GM21367 (cell line): ENCODE measurements at regions not wholly inside any gene's neighbourhood (a gene's known extent, or its start where the extent isn't known, plus 50 kb on each side); places are given as distances from the start of the nearest gene placed in this dataset.
"Not testable (repeated sequence)": the region's sequence is repeated elsewhere in the genome, so short reads cannot be mapped to it uniquely, and the experiment has no call there.

Source experiments
- ATAC-seq: cut with Tn5 transposase; IDR thresholded peaks from one replicate; pipeline ENCODE4 v1.9.1; 2021; ENCODE audit not compliant: unreplicated experiment

DNA sequence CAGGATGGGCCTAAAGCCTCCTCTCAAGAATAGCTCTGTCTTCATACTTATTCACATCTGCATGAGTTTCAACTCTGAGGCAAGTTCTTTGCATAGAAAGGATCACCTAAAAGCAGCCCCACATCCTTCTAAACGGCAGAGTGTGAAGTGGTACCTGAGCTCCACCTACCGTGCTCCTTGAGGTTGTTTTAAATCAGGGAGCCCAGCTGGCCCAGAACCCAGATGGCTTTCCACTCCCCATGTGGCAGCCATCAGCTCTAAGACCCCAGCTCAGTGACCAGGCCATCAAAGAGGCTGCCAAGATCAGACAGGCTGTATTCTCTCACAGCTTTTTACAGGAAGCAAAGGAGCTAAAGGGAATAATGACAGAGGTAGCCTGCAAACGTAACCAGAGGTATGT, 299.3 kb downstream of the RASEF start:
- ATAC-seq, result no peak

DNA sequence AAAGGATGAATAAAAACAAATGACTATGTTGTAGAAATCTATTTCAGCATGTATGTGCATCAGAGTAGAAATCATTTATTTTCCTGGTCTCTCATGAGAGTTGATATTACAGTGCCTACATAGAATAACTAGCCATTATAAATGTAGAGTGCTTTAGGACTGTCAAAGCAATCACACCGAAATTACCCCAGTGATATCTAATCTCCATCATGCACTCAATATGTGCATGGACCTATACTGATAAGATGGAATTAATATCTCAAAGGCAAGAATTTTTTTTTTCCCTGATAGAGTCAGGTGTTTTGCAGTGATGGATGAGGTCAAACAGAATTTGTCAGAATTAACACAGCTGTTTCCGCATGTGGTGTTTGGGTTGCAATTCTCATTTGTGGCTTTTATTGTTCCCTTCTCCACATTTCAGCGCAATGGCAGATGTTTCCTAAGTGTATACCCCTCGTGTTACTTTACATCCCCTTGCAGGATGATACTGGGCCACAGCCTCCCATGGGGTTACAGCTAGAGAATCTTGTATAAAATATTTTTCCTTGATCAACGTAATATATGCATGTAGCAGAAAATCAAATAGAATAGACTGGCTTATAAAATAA, 298.8 kb downstream of the RASEF start:
- no peak for ATAC-seq

DNA sequence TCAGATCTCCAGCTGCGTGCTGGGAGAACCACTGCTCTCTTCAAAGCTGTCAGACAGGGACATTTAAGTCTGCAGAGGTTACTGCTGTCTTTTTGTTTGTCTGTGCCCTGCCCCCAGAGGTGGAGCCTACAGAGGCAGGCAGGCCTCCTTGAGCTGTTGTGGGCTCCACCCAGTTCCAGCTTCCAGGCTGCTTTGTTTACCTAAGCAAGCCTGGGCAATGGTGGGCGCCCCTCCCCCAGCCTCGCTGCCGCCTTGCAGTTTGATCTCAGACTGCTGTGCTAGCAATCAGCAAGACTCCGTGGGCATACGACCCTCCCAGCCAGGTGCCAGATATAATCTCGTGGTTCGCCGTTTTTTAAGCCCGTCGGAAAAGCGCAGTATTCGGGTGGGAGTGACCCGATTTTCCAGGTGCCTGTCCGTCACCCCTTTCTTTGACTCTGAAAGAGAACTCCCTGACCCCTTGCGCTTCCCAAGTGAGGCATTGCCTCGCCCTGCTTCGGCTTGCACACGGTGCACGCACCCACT, 288.2 kb downstream of the RASEF start:
- ATAC-seq, result not testable (repeated sequence)

DNA sequence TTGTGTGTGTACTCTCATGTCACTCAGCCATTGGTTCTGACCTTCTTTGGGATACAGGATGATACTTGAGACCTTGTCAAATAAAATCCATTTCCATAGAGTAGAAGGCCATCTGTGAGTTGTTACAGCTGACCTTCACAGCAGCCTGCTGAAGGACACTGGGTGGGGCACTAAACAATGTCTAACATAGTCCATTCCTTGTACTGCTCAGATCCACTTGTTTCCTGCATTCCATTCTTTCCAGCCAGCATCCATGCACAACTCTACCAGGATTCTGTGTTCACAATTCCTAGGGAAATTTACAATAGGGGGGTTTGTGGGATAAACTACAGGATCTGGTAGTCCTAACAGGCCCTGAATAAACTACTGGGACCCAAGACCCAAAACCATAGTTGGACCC, 286.4 kb downstream of the RASEF start:
- no peak for ATAC-seq

DNA sequence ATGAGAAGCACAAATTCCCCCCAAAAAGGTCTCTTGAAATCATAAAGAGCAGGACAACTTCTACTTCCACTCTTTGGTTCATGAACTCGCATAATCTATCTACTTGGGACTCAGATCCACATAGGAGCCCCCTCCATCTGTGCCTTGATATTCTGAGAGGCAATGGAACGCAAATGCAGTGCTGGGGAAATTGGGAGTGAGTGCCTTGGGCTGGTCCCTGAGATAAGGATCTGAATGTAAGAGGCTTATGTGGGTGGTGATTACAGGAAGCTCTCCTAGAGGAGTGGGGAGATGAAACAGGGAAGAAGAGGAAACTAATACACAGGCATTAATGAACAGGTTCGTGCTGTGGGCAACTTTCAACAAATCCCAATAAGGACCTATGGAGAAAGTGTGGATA, 285.6 kb downstream of the RASEF start:
- ATAC-seq, result no peak

DNA sequence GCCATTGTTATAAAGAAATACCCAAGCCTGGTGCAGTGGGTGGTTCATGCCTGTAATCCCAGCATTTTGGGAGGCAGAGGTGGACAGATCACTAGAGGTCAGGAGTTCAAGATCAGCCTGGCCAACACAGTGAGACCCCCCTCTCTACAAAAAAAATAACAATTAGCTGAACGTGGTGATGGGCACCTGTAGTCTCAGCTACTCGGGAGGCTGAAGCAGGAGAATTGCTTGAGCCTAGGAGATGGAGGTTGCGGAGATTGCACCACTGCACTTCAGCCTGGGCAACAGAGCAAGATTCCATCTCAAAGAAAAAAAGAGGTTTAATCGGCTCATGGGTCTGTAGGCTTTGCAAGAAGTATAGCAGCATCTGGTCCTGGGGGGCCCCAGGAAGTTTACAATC, 284.0 kb downstream of the RASEF start:
- not testable (repeated sequence) for ATAC-seq

DNA sequence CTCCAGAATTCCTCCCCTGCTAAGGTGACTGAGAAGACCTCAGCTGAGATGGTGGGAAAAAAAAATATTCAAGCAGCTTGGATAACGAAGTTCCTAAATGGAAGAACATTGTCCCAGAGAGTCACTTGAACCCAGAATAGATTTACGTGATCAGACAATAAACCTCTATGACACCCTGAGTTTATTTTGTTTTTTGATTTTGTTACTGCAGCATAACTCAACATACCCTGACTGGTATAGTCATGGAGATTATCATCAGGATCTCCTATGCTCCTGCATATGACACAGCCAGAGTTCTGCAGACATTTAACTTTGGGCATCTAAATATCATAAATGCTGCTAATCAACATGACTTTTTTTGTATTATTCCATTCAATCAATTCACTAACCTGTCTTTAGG, 282.9 kb downstream of the RASEF start:
- ATAC-seq, result no peak

DNA sequence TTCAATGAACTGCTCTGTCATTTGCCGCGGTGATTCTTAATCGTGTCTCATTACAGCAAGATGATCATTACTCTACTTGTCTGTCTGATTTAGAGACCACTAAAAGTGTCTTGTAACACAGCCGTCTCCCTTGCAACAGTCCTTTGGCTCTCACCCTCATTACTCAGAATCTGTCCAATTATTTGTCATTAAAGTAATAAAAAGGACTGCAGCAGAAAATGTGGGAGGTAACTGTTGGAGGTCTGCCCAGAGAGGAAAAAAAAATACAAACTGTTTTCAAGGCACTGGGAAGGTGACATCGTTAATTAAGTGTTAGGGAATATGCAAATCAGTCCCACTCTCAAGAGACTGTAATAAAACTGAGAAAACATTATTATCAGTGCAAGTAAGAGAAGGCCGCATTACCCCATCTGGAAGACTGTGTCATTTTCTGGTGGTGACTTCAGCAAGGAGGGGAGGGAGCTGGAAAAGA, 281.0 kb downstream of the RASEF start:
- no peak for ATAC-seq

DNA sequence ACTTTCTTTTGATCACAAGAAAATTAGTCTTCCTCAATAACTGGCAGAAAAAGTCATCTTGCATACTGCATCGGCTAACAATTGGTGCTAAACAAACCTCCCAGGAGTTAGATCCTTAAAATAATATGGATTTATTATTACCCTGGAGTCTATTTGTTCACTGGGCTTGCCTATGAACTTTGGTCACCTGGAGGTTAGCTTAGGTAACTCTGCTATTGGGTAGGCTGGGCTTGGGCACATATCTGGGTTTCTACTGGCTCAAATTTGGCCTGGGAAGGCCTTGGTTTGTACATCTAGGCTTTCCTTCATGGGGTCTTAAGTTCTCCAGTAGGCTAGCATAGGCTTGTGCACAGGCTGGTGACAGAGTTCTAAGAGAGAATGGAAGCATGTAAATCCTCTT, 279.9 kb downstream of the RASEF start:
- ATAC-seq, result no peak

DNA sequence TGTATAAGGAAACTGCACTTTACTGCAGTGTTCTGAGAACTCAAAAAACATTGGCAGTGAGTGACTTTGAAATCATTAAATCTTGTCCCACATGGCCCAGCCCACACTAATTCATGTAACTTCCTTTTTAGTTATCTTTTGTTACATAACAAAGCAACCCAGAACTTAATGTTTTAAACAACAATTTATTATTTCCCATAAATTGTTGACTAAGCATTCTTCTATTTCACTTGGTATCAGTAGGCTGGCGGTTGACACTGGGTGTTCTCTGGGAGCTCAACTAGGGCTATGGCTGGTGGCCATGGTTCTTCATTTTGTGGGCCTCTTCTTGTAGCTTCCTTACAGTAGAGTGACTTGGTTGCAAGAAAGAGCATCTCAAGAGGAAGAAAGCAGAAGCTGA, 278.4 kb downstream of the RASEF start:
- no peak for ATAC-seq

DNA sequence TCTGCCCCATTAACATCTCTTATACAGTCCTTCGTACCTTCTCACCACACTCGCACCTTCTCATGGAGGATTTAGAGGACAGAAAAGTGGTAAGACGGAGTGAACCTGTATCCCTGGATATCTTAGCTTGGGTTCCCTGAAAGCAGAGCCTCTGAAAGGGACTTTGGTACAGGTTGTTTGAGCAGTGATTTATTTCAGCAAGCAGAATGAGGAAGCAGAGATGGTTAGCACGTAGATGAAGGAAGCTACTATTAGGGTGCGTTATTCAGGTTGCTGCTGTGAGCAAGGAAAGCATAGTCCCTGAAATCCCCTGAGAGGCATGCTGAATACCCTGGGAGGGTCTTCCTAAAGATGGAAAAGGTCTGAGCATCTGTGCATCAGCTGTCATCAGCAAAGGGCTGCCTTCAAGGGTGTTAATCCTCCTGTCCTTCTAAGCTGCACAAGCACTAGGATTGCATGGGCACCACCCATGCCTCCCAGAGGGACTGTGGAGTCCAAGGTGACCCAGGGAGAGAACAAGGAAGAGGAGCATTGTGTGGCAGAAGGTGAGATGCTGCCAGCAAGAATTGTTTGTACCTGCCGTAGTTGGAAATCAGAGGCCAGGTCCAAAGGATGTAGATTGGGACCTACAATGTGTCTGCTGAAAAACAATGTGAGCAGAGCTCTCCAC, 273.7 kb downstream of the RASEF start:
- ATAC-seq, result no peak

DNA sequence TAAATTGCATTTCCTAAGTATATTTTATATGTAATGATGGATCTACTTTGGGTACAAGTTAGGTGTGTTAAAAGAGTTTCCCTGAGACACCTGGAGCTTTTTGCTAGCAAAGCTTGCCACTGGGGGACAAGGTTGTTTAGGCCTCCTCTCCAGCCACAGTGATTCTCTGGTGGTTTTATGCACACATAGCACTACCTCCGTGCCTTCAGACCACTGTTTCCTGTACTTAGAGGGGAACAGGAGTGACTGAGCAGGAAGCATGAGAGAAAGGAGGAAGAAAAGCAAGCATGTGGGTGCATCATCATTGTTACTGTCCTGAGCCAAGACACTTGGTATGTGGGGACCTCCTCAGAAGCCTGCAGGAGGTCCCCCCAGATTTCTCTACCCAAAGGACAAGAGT, 272.1 kb downstream of the RASEF start:
- no peak for ATAC-seq

DNA sequence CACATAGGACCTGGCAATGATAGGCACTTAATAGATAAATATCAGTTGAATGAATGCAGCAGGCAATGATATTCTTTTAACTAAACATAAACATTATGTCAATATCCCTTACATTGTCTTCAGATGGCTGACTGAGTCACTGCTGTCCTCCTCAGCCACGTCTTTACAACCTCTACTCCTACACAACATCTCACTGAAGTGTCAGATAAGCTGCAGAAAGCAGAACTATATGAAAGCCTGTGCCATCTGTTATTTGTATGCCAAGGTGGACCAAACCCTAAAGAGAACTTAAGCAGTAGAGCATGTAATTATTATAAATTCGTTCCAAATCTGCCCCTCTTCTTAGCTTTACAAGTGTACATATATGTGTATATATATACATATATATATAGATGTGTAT, 271.2 kb downstream of the RASEF start:
- no peak for ATAC-seq

DNA sequence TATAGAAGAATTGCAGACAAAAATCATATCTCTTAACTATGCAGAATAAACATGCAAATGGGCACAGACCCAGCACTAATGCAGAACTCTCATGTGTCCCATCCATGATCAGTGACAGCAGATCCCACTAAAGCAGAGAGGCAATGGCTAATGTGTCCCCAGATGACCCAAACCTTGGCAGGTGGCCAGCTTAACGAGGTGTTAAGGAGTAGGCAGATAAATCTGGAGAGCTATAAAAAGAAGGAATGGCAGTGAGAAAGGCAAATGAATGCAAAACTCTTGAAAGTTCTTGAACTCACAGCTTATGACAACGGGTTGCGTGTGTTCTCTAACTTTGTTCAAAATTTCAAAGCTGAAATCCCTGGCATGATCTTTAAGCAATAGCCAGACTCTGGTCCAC, 265.4 kb downstream of the RASEF start:
- no peak for ATAC-seq

DNA sequence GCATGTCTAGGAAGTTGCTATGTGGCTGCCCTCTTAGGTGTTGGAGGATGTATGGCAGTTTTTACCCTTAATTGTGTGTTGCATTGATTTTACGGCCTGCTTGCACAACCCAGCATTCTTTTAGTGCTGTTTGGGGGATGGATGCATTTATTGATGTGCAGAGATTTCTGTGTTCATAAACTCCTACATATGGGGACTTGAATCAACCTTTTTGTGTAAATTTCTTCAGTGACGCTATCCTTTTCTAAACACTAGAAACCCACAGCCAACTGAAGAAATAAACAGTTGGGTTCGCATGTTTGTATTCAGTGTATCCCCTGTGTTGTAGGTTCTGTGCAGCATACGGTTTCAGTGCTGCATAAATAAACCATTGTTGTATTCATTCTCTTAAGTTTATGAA, 263.7 kb downstream of the RASEF start:
- no peak for ATAC-seq

DNA sequence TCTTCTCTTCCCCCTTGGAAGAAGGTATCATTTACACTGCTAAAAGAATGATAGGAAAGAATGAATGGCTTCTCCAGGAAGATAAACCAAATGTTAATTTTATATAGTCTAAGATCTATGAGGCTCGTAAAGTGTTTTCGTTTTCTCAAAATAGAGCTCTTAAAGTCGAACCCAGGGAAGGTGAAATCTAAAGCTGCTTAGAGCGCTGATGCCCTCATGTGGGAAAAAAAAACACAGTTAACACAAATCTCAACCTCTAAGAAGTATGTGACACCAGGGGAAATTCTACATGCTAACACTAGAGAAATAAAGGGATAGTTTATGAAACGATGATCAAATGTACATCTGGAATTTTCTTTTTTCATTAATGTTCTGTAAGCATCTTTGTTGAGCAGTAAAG, 257.9 kb downstream of the RASEF start:
- no peak for ATAC-seq

DNA sequence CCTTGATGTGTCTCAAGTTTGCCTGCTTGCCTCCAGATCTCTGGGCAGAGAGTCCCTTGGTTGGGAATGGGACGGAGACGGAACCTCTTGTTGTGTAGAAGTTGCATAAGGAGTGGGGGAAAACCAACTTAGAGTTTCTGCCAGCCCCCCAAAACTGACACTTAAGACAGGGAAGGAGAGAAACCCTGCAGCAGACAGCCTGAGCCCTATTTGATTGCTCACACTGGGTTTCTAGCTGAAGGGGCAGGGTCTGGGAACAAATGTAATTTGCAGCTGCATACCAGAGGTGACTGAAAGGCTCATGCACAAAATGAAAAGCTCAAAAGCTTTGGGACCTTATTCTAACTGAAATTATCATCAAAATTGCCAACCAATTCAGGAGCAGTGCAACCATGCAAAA, 254.5 kb downstream of the RASEF start:
- ATAC-seq, result no peak

DNA sequence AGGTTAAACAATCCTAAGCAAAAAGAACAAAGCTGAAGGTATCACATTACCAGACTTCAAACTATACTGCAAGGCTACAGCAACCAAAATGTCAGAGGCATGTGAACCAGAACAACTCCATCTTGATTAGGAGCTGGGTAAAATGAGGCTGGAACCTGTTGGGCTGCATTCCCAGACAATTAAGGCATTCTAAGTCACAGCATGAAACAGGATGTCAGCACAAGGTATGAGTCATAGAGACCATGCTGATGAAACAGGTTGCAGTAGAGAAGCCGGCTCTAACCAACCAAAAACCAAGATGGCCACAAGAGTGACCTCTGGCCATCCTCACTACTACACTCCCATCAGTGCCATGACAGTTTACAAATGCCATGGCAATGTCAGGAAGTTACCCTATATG, 252.0 kb downstream of the RASEF start:
- no peak for ATAC-seq

DNA sequence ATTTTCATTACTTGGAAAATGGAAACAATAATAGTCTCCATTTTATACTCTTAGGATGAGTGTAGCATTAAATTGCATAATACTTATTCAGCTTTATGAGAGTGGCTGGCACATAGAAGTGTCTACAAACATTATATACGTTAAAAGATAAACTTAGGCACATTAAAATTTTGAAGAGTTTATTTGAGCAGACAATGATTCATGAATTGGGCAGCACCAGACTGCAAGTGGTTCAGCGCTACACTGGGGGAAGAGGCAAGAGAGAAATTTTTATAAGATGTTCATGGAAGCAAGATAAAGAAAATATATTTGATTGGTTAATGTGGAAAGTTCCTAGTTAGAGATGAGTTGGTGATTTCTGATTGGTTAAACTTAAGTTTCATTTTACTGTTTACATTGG, 243.7 kb downstream of the RASEF start:
- ATAC-seq, result no peak

DNA sequence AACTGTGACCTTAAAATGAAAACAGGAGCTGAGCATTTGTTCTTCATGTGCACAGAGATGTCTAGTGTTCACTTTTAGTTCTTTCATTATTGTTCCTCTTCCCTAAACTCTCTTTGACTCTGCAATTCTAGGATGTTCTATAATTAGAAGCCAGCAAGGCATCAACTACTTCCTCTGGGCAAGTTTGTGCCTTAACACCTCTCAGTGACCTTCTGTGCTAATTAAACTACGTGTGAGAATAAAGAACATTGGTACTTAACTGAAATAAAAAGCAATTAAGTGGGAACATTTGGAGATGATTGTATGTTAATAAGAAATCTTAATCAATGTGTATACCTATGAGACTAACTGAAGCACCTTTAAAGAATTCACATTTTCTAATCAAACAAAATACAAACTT, 242.8 kb downstream of the RASEF start:
- no peak for ATAC-seq

DNA sequence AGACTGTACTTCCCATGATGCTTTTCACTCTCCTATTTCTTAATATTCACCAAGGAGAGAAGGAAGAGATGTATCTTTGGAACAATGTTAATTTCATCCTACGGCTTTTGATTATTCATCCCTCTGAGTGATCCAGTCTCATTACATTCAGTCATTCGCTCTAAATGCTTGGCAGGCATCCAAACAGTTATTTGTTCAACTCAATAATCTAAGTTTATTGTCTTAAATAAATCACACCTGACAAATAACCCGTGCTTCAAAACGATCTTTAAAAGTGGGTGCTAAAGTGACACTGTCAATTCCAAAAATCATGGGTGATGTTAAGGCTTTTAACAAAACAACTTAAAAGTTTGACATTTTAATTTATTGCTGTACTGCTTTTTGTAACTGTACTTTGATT, 233.1 kb downstream of the RASEF start:
- no peak for ATAC-seq

DNA sequence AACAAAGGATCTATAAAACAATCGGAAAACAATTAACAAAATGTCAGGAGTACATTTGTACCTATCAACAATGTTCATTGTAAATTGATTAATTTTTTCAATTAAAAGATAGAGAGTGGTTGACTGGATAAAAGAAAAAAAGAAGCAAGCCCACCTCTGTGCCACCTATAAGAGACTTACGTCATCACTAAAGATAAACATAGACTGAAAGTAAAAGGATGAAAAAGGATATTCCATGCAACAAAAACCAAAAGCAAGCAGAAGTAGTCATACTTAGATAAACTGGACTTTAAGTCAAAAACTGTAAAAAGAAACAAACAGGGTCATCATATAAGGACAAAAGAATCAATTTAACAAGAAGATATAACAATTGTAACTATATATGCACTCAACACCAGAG, 197.4 kb downstream of the RASEF start:
- ATAC-seq, result no peak
